GM18508 (cell line): ENCODE measurements at regions not wholly inside any gene's neighbourhood (a gene's known extent, or its start where the extent isn't known, plus 50 kb on each side); places are given as distances from the start of the nearest gene placed in this dataset.
A peak's percentile ranks its signal among the peaks of the same experiment; 100 is the strongest.

Experiments used
- ATAC-seq: cut with Tn5 transposase; IDR thresholded peaks from one replicate; pipeline ENCODE4 v1.9.1; 2021; ENCODE audit warnings: moderate number of reproducible peaks; ENCODE audit not compliant: insufficient read depth, unreplicated experiment

DNA sequence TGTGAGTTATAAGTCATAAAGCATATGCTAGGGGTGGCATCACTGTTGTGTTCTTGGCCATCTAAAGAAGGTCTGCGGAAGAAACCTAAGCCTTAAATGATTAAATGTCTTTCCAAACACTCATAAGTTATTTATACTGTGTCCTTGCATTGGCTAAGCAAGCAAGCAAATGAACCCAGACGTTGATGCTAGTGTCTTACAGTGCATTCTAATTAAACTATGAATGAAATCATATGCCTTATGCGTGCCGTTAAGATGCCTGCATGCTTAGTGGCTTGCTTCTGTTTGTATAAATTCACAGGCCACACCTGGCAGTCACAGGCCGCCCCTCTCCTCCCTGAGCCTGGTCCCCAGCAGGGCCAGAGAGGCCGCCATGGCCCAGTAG, 49.9 kb downstream of the RIN2 start:
- ATAC-seq, result no peak

DNA sequence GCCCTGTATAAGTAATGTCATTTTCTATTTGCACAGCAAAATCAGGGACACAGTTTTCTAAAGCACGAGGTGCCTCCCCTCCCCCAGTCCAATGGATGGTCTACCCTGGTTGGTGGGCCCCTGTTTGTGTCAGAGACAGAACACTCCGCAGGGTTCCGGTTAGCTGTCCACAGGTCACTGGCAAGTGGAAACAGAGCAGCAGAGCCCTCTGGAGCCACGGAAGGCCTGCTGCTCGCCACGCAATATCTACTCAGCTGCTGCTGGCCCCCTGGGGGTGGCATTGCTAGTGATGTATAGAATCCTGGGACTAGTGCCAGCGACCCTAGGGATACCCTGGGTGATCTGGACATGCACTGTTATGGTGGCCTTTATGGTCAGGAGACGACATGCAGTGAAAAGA, 50.4 kb downstream of the RIN2 start:
- ATAC-seq, result no peak

DNA sequence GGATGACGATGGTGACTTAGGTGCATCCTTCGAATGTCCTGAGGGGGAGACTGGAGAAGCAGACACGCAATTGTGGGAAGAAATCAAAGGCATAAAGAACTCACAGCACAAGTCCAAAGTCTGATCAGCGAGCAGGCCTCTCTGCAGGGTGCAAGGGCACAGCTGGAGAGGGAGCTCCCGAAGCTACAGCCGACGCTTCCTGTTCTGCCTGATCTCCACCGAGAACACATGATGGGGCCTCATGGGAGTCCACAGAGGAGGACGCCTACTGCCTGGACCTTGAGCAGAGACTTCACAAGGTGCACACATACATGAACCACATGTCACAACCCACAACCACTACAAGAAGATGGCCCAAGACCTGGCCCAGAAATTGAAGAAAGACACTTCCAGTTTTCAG, 51.4 kb downstream of the RIN2 start:
- ATAC-seq, result no peak

DNA sequence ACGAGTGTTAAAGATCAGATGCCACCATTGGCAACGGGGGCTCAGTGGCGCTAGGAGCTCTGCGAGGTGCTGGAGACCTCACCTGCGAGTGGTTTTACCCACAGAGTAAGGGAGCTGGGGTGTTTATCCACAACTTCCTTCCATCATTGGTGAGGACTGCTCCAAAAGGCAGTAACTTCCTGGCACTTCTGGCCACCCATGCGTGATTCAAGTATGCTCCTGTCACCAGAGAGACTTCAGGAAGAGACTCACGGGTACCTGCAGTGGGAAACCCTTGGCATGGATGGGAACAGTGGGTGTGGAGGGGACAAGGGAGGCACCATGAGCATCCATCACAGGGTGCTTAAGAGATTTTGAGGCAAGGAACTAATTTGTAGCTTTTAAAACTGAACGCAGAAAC, 53.2 kb downstream of the RIN2 start:
- no peak for ATAC-seq

DNA sequence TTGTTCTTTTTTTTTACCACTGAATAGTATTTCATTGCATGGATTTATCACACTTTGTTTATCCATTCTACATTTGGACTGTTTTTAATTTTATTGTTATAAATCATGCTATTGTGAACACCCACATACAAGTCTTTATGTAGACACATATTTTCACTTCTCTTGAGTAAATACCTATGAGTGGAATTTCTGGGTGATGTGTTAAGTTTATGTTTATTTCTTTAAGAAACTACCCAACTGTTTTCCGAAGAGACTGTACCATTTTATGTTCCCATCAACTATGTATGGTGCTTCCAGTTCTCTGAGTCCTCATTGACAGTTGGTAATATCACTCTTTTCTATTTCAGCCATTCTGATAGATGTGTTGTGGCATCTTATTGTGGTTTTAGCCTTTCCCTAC, 54.0 kb downstream of the RIN2 start:
- no peak for ATAC-seq

DNA sequence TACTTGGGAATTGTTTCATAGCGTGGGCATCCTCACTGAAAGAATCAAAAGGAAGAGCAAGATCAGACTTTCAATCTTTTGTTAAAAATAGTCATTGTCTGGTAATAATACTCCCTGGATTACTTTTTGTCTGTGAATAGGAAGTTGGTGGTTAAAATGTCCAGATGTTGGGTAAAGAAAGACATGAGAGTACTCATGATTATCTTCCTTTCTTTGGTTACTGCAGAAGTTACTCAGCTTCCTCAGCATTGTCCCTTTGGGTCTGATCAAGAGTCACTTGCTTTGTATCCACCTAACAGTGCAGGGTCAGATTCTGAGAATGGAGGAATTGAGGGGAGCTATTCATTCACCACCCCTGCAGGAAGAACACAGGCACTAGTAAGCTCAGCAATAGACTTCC, 54.6 kb downstream of the RIN2 start:
- no peak for ATAC-seq

DNA sequence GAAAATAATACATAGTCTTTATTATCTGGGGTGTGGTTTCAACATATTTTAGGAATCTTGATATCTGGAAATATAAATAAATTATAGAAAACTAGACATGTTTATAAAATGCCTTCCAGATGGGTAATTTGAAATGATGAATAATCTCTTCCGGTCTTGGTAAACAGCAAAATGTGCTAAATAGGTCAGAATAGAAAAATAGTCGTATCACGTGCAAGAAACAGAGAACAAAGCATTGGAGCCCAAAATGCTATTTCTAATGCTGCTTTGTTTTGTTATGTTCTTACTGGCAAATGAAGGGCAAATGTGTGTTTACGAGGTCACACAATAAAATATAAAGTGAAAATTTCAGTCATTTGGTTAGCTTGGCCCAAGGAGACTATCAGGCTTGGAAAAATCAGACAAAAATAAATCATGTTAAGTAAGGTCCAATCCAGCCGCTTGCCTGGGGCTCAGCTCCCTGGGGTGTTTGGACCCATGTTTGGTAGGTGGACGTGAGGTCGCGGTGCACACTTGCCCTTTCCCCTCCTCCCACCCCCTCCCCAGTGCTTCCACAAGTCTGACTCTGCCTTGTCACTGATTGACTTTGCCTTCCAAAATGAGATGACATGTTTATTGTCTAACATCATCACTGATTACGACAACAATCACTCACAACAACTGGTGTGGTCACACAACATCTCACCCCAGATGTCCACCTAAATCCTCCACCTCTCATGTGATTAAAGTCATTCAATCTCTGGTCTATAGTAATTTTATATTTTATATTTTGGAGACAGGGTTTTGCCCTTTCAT, 56.0 kb downstream of the RIN2 start:
- no peak for ATAC-seq

DNA sequence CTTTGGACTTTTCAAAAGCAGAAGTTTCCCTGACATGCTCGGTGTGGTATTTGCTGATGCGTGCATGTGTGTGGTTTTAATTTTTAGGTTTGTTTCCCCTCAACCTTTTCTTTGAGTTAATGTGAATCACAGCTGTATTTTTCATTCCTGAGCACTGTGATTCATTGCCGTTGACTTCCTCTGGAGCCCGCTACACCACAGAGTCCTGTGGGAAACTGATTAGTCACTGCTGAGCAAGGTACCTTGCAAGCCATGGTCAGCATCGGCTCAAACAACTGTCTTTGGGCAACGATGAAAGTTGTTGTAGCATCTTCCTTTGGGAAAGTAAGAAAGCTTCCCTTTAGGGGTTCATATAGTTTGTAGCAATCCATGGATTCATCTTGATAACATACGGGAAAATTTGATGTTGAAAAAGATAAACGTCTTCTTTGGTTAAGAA, 57.5 kb downstream of the RIN2 start:
- no peak for ATAC-seq

DNA sequence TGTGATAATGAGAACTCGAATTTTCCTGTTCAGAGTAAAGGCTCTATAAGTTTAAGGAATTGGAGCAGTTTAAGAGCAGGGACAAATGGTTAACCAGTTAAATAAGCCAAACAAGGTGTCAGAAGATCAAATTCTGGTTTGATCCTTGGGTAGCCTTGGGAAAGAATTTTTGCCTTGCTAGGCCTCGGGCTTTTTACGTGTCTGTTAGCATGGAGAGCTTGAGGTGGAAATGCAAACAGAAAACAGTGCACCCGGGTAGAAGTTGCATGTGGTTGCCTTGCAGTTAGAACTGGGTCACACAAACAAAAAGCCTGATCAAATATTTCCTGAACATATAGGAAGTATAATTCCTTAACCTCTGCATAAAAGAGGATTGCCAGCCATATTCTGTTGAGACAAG, 58.3 kb downstream of the RIN2 start:
- ATAC-seq, result no peak

DNA sequence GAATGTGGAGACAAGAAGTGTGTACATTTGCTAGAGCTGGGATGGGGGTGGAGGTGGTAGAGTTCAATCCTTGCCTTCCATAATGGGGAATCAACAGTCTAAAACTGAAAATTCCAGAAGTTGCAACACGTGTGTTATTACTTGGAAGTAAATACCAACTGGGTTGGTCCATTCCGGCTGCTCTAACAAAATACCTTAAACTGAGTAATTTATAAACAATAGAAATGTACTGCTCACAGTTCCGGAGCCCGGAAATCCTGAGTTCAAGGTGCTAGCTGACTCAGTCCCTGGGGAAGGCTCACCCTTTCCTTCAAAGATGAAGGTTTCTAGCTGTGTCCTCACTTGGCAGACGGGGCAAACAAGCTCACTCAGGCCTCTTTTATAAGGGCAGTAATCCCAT, 59.0 kb downstream of the RIN2 start:
- no peak for ATAC-seq

DNA sequence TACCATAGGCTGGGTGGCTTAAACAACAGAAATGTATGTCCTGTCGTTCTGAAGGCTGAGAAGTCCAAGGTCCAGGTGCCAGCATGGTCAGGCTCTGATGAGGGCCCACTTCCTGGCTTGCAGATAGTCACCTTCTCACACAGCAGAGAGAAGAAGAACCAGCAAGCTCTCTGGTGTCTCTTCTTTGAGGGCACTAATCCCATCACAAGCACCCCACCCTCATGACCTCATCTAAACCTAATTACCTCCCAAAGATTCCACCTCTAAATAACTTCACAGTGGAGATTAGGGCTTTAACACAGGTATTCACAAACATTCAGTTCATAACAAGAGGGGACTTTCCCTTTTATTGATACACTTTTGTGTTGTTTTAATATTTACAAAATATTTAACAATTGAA, 61.1 kb downstream of the RIN2 start:
- ATAC-seq, result no peak

DNA sequence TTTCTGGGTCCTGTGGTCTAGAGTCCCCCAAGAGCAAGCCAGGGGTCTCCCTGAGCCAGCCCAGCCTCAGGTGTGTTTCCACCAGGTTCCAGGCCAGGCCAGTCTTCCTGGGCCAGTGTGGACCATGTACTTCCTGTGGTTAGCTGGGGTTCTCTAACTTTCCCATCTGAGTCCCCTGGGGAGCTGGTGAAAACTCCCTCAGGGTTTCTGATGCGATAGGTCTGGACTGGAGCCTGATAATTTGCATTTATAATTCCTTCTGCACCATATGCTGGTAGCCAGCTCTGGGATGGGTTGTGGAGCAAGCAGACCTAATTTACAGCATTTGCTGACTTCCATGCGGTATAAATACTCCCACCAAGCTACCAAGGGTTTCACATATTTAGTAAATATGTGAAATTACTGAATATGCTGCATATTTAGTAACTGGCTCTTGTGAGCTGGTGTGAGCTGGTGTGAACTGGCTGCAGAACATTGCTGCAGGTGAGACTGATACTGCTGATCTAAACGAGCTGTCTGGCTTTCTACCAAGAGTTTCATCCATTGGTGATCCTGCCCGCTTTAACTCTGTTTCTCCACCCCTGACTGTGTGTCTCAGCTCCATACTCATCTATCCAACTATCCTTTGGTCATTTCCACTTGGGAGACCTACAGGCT, 62.6 kb downstream of the RIN2 start:
- ATAC-seq, result no peak

DNA sequence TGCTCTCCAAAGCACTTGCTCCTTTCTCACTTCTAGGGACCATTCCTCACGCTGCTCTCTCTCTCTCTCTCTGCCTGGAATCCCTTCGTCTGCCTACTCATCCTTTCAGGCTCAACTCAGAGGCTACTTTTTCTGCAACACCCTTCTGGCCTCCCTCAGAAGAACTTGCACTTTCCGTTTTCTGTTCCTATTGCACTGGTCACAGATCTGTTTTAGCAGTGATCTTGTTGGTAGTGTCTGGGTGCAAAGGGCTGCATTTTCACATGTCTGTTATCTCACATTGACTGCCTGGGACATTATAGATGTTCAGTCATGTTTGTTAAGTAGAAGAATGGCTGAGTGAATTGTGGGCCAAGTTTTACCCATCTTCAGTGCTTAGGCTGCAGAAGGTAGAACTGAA, 63.5 kb downstream of the RIN2 start:
- no peak for ATAC-seq

DNA sequence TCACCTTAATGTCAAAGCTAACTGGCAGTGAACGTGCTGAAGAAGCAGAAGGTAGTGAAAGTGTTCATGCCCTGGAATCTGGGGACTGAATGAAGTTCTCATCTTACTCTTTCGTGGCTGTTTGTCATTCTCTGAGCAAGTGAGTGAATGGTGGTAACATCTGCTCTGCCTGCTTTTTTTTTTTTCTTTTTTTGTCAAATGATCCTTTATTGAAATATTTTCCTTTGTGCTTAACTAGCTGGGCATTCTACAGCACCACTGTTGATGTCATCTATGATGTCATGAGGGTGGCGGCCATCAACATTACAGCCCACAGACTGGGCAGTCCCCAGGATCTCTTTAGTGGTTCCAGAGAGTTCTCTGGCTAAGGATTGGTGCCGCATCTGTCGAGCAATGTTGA, 65.2 kb downstream of the RIN2 start:
- no peak for ATAC-seq

DNA sequence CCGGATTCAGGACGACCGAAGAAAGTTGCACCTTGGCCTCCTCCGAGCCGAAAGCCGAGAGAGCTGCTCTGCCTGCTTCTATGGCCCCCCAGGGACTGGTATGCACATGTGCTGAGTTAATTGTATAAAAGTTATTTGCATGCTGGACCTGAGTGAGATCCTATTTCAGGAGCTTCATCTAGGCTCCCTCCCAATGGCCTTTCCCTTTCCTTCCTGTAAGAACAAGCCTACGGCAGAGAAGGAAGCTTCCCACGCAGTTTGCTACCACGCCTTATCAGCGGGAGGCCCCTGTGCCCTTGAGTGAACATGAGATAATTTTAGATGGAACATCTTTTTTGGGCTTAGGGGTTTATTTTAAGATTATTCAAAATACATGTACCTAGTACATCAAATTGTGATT, 65.9 kb downstream of the RIN2 start:
- no peak for ATAC-seq

DNA sequence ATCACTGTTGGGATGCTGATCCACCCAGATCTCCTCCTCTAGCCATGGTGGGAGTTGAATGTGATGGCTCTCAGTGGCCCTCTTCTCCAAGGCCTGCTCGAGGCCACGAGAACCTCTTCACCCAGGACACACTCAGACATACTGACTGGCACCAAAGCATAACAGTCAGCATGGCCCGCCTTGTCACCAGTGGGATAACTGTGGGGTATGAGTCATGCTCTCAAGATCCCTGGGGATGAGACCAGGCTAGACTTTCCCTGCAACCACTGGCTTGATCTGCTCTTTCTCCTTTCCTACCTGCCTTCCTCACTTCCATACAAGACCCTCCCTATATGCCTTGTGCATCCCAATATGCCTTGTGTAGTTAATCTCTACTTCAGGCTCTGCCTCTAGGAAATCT, 66.8 kb downstream of the RIN2 start:
- ATAC-seq, result no peak

DNA sequence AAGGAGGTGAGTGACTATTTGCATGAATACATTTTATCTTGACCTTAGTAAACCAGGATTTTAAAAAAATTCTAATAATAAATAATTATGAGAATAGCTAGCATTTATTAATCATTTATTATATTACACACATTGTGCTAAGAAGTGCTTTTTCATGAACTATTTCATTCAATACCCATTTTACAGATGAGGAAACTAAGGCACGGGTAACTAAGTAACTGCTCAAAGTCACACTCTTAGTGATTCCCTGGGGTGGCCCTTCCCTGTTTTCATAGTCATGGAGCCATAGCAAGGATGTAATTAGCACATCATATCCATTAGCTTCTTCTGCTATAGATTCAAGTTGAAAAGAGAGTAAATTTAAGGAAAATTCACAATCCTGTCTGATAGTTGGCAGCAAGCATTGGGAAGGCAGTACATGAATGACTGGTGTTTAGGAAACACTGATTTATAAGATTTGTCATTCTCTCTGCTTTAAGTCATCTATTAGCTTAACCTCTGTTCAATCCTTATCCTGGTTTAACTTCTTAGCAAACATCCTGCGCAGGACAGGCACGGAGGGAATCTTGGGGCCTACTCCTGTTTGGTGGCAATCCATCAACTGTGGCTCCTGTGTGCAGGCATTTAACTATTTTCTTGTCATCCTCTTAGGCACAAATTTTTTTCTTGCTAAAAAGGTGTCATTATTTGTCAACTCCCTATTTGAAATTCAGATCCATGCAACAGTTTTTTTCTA, 68.3 kb downstream of the RIN2 start:
- ATAC-seq, result no peak

DNA sequence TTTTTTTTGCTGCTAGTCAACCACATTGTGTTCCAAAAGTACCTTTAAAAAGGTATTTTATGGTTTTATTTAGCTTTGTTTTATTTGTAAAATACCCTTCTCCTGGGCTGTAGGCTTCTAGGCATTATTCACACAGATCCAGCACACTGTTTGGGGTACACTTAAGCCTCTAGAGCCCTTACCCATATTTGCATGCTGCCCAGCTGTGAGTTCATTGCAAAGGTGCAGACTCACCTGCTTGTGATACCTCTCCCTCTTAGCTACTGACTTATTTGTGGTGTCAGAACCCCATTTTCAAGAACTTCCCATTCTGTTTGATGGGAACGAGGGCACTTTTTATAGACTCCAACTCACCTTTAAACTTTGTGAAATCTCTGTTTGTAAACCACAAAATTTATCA, 69.8 kb downstream of the RIN2 start:
- ATAC-seq, result no peak

DNA sequence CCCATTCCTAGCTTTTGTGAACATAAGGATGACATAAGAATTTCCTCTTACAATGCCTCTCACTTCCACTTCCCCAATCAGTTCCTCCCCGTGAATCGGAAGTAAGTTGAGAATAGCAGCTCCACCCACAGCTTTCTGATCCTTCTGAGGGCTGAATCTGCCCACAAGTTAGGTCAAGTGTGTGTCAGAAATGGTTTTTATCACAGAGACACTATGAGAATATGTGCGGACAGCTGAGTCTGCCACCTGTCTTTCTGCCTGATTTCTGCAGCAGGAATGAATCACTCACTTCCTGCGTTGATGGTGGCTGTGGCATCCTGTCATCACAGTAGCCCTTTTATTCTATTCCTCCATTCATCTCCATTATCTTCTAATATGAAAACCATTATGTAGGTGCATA, 70.2 kb downstream of the RIN2 start:
- ATAC-seq, result peak; percentile 92

DNA sequence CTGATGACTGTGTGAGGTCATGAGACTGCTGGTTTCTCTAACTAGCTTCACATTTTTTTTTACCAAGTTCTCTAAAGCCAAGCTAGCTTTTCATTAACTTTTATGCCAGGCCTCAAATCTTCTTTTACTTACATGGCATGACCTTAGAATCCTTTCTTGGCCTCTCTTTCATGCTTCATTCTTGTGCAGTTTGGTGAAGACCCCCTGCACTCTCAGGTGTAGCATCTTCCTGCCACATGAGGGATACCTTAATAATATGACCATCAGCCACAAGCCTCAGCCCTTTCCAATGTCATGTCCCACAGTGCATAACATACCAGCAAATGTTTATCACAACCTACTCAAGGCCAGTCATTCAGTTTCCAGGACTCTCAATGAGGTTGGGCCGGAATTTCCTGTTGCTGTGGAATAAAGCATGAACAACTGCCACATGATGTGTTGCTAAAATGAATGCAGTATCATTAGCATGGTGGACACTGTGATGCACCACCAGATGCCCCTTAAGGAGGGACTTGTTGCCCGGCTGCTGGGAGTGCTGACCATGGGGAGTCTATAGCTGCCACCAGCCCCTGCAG, 72.2 kb downstream of the RIN2 start:
- ATAC-seq, result no peak

DNA sequence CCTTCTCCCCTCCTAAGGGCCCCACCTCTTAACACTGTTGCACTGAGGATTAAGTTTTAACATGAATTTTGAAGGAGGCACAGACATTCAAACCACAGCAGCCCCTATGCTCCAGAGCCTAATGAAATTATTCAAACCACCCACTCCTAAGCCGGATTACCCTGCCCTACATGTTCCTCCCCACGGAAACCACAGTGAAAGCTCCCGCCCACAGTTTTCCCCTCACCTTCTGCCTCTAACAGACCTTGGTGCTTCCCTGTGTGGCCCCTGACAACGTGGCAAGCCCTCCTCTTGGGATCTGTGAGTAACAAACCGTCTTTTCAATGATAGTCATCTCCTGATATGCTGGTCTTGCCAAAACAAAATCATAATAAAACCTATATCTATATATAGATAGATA, 74.8 kb downstream of the RIN2 start:
- ATAC-seq, result no peak
